Type B pancreatic cell (in vitro differentiated cells): ENCODE measurements at regions not wholly inside any gene's neighbourhood (a gene's known extent, or its start where the extent isn't known, plus 50 kb on each side); places are given as distances from the start of the nearest gene placed in this dataset.

Experiments
- DNase-seq: peaks from one replicate; pipeline ENCODE4 v3.0.0; 2021; ENCODE audit warnings: mixed read lengths; ENCODE audit not compliant: unreplicated experiment; ENCODE audit errors: extremely low spot score
- H3K27ac Mint-ChIP-seq: 2 replicates; pipeline ENCODE4 v1.8.0; 2021; ENCODE audit warnings: mild to moderate bottlenecking, mixed read lengths
- H3K27me3 Mint-ChIP-seq: 2 replicates; pipeline ENCODE4 v1.8.0; 2021; ENCODE audit warnings: mixed read lengths
- H3K36me3 Mint-ChIP-seq: 2 replicates; pipeline ENCODE4 v1.8.0; 2021; ENCODE audit warnings: mixed read lengths
- H3K4me1 Mint-ChIP-seq: one replicate; pipeline ENCODE4 v1.8.0; 2021; ENCODE audit warnings: mixed read lengths; ENCODE audit not compliant: unreplicated experiment
- H3K4me3 Mint-ChIP-seq: 2 replicates; pipeline ENCODE4 v1.8.0; 2021; ENCODE audit warnings: mild to moderate bottlenecking, mixed read lengths
- H3K9me3 Mint-ChIP-seq: 2 replicates; pipeline ENCODE4 v1.8.0; 2021; ENCODE audit warnings: mixed read lengths
- TF ChIP-seq, protein P1 (sequence below): fragments of 200-600 bp; sonication (generic); conservative IDR thresholded peaks from 2 replicates; pipeline ENCODE4 v1.5.0; 2021; ENCODE audit warnings: antibody characterized with exemption, mild to moderate bottlenecking

GRCh38 chr2:129281791-129282530 is 697.5 kb upstream of the RAB6C start:
- TF ChIP-seq, protein P1, sequence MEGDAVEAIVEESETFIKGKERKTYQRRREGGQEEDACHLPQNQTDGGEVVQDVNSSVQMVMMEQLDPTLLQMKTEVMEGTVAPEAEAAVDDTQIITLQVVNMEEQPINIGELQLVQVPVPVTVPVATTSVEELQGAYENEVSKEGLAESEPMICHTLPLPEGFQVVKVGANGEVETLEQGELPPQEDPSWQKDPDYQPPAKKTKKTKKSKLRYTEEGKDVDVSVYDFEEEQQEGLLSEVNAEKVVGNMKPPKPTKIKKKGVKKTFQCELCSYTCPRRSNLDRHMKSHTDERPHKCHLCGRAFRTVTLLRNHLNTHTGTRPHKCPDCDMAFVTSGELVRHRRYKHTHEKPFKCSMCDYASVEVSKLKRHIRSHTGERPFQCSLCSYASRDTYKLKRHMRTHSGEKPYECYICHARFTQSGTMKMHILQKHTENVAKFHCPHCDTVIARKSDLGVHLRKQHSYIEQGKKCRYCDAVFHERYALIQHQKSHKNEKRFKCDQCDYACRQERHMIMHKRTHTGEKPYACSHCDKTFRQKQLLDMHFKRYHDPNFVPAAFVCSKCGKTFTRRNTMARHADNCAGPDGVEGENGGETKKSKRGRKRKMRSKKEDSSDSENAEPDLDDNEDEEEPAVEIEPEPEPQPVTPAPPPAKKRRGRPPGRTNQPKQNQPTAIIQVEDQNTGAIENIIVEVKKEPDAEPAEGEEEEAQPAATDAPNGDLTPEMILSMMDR, result no peak
- Mint-ChIP-seq H3K27ac (no peak overlapping the region), H3K9me3 (peaks cover 16% of the 10 kb centered on the region), H3K4me1 (no peaks in the 10 kb centered on the region), H3K36me3 (peaks cover 3% of the 10 kb centered on the region), H3K4me3 (no peak overlapping the region), H3K27me3 (peaks cover 1% of the 10 kb centered on the region)
- DNase-seq, result no peak

- TF ChIP-seq, protein P1, result no peak
- Mint-ChIP-seq H3K36me3 (no peaks in the 10 kb centered on the region), H3K27me3 (no peaks in the 10 kb centered on the region), H3K4me3 (no peak overlapping the region), H3K9me3 (no peaks in the 10 kb centered on the region), H3K27ac (no peak overlapping the region), H3K4me1 (no peaks in the 10 kb centered on the region)
- no peak for DNase-seq
Observed at GRCh38 chr2:129285012-129285411, 694.5 kb upstream of the RAB6C start.

GRCh38 chr2:129293326-129293725 is 686.1 kb upstream of the RAB6C start:
- no peak overlapping the region for H3K27ac Mint-ChIP-seq
- peaks cover 4% of the 10 kb centered on the region for H3K27me3 Mint-ChIP-seq
- no peaks in the 10 kb centered on the region for H3K36me3 Mint-ChIP-seq
- H3K9me3 Mint-ChIP-seq, result peaks cover 13% of the 10 kb centered on the region
- peaks cover 7% of the 10 kb centered on the region for H3K4me1 Mint-ChIP-seq
- no peak for DNase-seq
- no peak overlapping the region for H3K4me3 Mint-ChIP-seq
- TF ChIP-seq, protein P1, result no peak

DNA sequence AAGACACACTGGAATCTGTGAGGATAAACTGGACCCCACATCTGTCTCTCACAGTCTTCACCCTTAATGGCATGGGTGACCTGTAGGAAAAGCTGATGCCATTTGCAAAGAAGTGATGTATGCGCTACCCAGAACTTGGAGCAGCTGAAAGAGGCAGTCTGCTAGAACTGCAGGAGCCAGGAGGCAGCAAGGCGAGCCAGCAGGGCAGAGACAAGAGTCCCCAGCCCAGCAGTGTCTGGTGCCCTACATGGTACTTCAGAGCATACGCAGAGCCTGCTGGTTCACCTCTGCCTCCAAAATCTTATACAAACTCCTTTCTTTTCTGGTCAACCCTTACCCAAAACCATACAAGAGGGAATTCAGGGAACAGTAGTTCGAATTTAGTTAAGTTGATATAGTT is 683.1 kb upstream of the RAB6C start:
- peaks cover 7% of the 10 kb centered on the region for H3K4me1 Mint-ChIP-seq
- H3K4me3 Mint-ChIP-seq, result no peak overlapping the region
- peaks cover 13% of the 10 kb centered on the region for H3K9me3 Mint-ChIP-seq
- H3K27me3 Mint-ChIP-seq, result peaks cover 4% of the 10 kb centered on the region
- TF ChIP-seq, protein P1, result no peak
- DNase-seq, result no peak
- H3K36me3 Mint-ChIP-seq, result no peaks in the 10 kb centered on the region
- no peak overlapping the region for H3K27ac Mint-ChIP-seq

DNA sequence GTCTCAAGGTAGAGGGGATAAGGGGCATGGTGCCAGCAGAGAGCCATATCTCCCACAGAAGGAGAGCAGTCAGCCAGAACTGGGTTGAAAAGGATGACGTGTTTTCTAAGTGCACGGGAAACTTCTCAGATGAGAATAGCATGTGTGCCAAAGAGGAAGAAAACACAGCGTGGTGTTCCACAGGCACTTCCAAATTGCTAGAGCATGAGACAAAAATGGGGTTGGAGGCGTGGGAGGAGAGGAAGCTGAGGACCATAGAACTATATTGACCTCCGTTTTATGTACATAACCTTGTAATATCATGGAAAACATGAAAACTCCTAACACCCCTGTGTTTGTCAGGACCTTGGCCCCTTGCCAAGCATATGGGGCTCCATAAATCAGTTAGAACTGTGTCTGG is 682.7 kb upstream of the RAB6C start:
- no peak for DNase-seq

More for the DNA sequence above, 682.7 kb upstream of the RAB6C start:
- Mint-ChIP-seq H3K4me1 (peaks cover 7% of the 10 kb centered on the region), H3K27ac (no peak overlapping the region), H3K36me3 (no peaks in the 10 kb centered on the region), H3K9me3 (peaks cover 13% of the 10 kb centered on the region), H3K27me3 (peaks cover 4% of the 10 kb centered on the region), H3K4me3 (no peak overlapping the region)
- TF ChIP-seq, protein P1, result no peak
